K562 (cell line): ENCODE measurements at regions not wholly inside any gene's neighbourhood (a gene's known extent, or its start where the extent isn't known, plus 50 kb on each side); places are given as distances from the start of the nearest gene placed in this dataset.

Experiments used
- ATAC-seq: fragments of 200-7000 bp; cut with Tn5 transposase; 3 replicates; pipeline ENCODE4 v1.9.1; 2020; ENCODE audit warnings: moderate library complexity
- BruUV-seq: library from RNA; stranded (reverse); fragments of 400-500 nt; replicated peaks from 2 replicates; lab custom pipeline; 2021; lab: Mats Ljungman, UMichigan
- CTCF ChIA-PET: fragments of 300-600 bp; formaldehyde crosslinking; extraction: SDS; loops from one replicate; lab custom pipeline; 2021; ENCODE audit warnings: low intra/inter-chr PET ratio; lab: Yijun Ruan, JAX
- POLR2A ChIA-PET: fragments of 300-600, 350-650 bp; sonication (Branson Sonifier 250); formaldehyde crosslinking; extraction: SDS; loops from one replicate; lab custom pipeline; 2021; ENCODE audit warnings: antibody characterized with exemption, inconsistent platforms; lab: Yijun Ruan, JAX
- DNase-seq, 4 experiments: peaks; one replicate each; pipeline versions ENCODE4 v3.0.0 to v3.0.0-alpha.2; 2011 to 2018; ENCODE audit warnings: low spot score in 3 of 4, mixed read lengths in 3 of 4; ENCODE audit errors: extremely low read depth in 1 of 4
- FAIRE-seq: peaks from 2 replicates; lab custom pipeline; 2011; peaks lifted over from hg19 to GRCh38; lab: Jason Lieb, UNC
- H2AFZ ChIP-seq: 2 replicates; pipeline ENCODE4 v1.6.0; 2011; ENCODE audit warnings: low read depth, low read length, control low read depth, inconsistent platforms
- H3K27ac ChIP-seq: fragments of 200-600 bp; 3 replicates; pipeline ENCODE4 v1.8.0; 2011; ENCODE audit warnings: low read depth, mild to moderate bottlenecking, control low read depth, inconsistent platforms, low read length, moderate library complexity, mixed read lengths; ENCODE audit errors: extremely low read depth
- H3K27me3 ChIP-seq, 2 experiments: fragments of 300-600 bp in 1 of 2; 2 replicates in 1 of 2; 3 replicates in 1 of 2; pipeline versions ENCODE4 v1.6.0 to v1.8.0; 2011; ENCODE audit warnings: inconsistent platforms in 2 of 2, low read length in 2 of 2, mild to moderate bottlenecking in 1 of 2, mixed read lengths in 1 of 2, moderate library complexity in 1 of 2; ENCODE audit not compliant: control insufficient read depth in 2 of 2, insufficient read depth in 2 of 2
- H3K36me3 ChIP-seq: fragments of 300-600 bp; 3 replicates; pipeline ENCODE4 v1.8.0; 2011; ENCODE audit warnings: mild to moderate bottlenecking, low read length, inconsistent platforms; ENCODE audit not compliant: control insufficient read depth, insufficient read depth
- H3K4me1 ChIP-seq, 2 experiments: fragments of 200-600 bp in 1 of 2; replicated peaks in 1 of 2; 2 replicates in 1 of 2; 3 replicates in 1 of 2; pipeline versions ENCODE4 v1.5.1 to v1.8.0; 2011; ENCODE audit warnings: inconsistent platforms in 2 of 2, low read length in 2 of 2, mild to moderate bottlenecking in 1 of 2, mixed read lengths in 1 of 2, moderate library complexity in 1 of 2; ENCODE audit not compliant: control insufficient read depth in 2 of 2, insufficient read depth in 2 of 2
- H3K4me2 ChIP-seq: 2 replicates; pipeline ENCODE4 v1.6.1; 2011; ENCODE audit warnings: low read length, control low read depth, inconsistent platforms, mixed read lengths; ENCODE audit not compliant: insufficient read depth
- H3K4me3 ChIP-seq: fragments of 200-600 bp; sonication (generic), shearing (Covaris generic); 2 replicates; pipeline ENCODE4 v1.5.1; 2016; ENCODE audit warnings: control low read depth, inconsistent platforms
- H3K79me2 ChIP-seq: fragments of 200-600 bp; 3 replicates; pipeline ENCODE4 v1.8.0; 2011; ENCODE audit warnings: low read length, inconsistent platforms; ENCODE audit not compliant: control insufficient read depth, insufficient read depth
- H3K9ac ChIP-seq, 2 experiments: 2 replicates each; pipeline versions ENCODE4 v1.6.0 to v1.6.1; 2011; ENCODE audit warnings: low read depth in 2 of 2, low read length in 2 of 2, control low read depth in 1 of 2, inconsistent platforms in 1 of 2, mild to moderate bottlenecking in 1 of 2, mixed read lengths in 1 of 2; ENCODE audit not compliant: insufficient read depth in 1 of 2
- H3K9me1 ChIP-seq: one replicate; pipeline ENCODE4 v1.6.0; 2011; ENCODE audit warnings: inconsistent platforms, mild to moderate bottlenecking, low read length, moderate library complexity; ENCODE audit not compliant: control insufficient read depth, insufficient read depth
- H3K9me3 ChIP-seq: replicated peaks from 2 replicates; pipeline ENCODE4 v1.5.1; 2011; ENCODE audit warnings: low read depth, low read length, inconsistent platforms; ENCODE audit not compliant: control insufficient read depth, insufficient read depth
- H4K20me1 ChIP-seq: replicated peaks from 2 replicates; pipeline ENCODE4 v1.6.1; 2011; ENCODE audit warnings: low read length, inconsistent platforms, mixed read lengths; ENCODE audit not compliant: control insufficient read depth, insufficient read depth
- ARID1B ChIP-seq: fragments of 450-650 bp; IDR thresholded peaks from 2 replicates; pipeline ENCODE4 v1.6.1; 2016; ENCODE audit warnings: antibody characterized with exemption, mild to moderate bottlenecking, inconsistent platforms
- CCAR2 ChIP-seq: fragments of 200-400 bp; formaldehyde crosslinking; IDR thresholded peaks from 2 replicates; pipeline ENCODE4 v1.6.1; 2017; ENCODE audit warnings: mild to moderate bottlenecking, low read depth, low read length
- FOS ChIP-seq: IDR thresholded peaks from 3 replicates; pipeline ENCODE4 v1.6.1; 2011; ENCODE audit not compliant: insufficient read length; ENCODE audit errors: extremely low read depth
- FOXK2 ChIP-seq, 2 experiments: fragments of 450-650 bp; IDR thresholded peaks in 1 of 2; conservative IDR thresholded peaks in 1 of 2; 2 replicates each; pipeline ENCODE4 v1.6.1; 2016; ENCODE audit warnings: low read depth in 2 of 2, mild to moderate bottlenecking in 1 of 2
- ILK ChIP-seq: fragments of 450-650 bp; IDR thresholded peaks from 2 replicates; pipeline ENCODE4 v1.6.1; 2016; ENCODE audit warnings: missing genetic modification characterization, low read depth, mild to moderate bottlenecking, missing compliant biosample characterization, moderate library complexity, borderline replicate concordance
- KDM4B ChIP-seq, 2 experiments: fragments of 450-650 bp in 1 of 2; sonication (generic) in 1 of 2; IDR thresholded peaks; 2 replicates each; pipeline ENCODE4 v1.6.1; 2016 to 2017; ENCODE audit warnings: borderline replicate concordance in 2 of 2, antibody characterized with exemption in 1 of 2, low read depth in 1 of 2, mild to moderate bottlenecking in 1 of 2
- KHSRP ChIP-seq: fragments of 450-650 bp; IDR thresholded peaks from 2 replicates; pipeline ENCODE4 v1.6.1; 2017
- U2AF1 ChIP-seq: fragments of 200-400 bp; formaldehyde crosslinking; optimal IDR thresholded peaks from 2 replicates; pipeline ENCODE3; 2017; ENCODE audit warnings: mild to moderate bottlenecking, low read depth, low read length, moderate library complexity
- ZNF24 ChIP-seq: fragments of 450-650 bp; IDR thresholded peaks from 2 replicates; pipeline ENCODE4 v1.6.1; 2016
- ZNF586 ChIP-seq: fragments of 450-650 bp; formaldehyde crosslinking; conservative IDR thresholded peaks from 2 replicates; pipeline ENCODE4 v1.4.0; 2020; ENCODE audit warnings: mild to moderate bottlenecking, moderate library complexity
- WGBS: fragments of 100-300 bp; shearing (Covaris generic); methylation state at CpG from one replicate; pipeline ENCODE4 v1.1.6; 2016; ENCODE audit warnings: low coverage, mixed read lengths; ENCODE audit not compliant: insufficient coverage; ENCODE audit errors: missing lambda C conversion rate; 5-methylcytosine and 5-hydroxymethylcytosine counted together
- in situ Hi-C: fragments of 300-500 bp; cut with MboI; formaldehyde crosslinking; loops from 4 replicates; pipeline ENCODE4 v1.15.0; 2018; ENCODE audit warnings: inconsistent platforms, mixed read lengths
- intact Hi-C: fragments of 100-400 bp; cut with micrococcal nuclease; formaldehyde crosslinking; loops from 2 replicates; pipeline ENCODE4 v1.14.2; 2022
- TF ChIP-seq, protein P1 (sequence below): fragments of 250-450 bp; sonication (Bioruptor Pico); IDR thresholded peaks from 2 replicates; pipeline ENCODE4 v1.8.0; 2022; ENCODE audit warnings: moderate library complexity, mild to moderate bottlenecking, inconsistent platforms
- TF ChIP-seq, protein P2 (sequence below): fragments of 450-650 bp; IDR thresholded peaks from 2 replicates; pipeline ENCODE4 v1.6.1; 2016; ENCODE audit warnings: mild to moderate bottlenecking
- TF ChIP-seq, protein P3 (sequence below): conservative IDR thresholded peaks from 2 replicates; pipeline ENCODE4 v1.6.1; 2011; ENCODE audit warnings: low read depth, mild to moderate bottlenecking, low read length; ENCODE audit not compliant: control insufficient read depth

DNA sequence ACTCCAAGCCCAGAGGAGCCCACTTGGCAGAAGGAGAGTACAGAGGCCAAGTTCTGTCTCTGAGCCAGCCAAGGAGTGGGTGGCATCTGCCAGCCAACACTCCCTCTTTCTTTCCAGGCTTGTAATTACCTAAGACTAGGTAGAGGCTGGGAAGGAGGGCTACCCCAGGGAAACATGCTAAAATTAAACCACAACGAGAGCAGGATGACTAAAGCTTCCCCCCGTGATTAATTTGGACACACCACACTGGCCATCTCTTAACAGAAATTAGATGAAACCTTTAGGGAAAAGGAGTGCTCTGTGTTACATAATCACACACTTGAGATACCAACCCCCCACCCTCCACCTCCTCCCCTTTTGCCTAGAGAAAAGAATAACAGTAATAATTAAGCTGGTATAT lies 102.1 kb upstream of the ZC3H12A start:
- POLR2A ChIA-PET = interaction anchor here (0.5 kb wide), 1 partner anchor 247 kb away, joined by 3 read pairs; no protein-coding TSS in a partner anchor
- no peak overlapping the region for H3K9ac ChIP-seq

More for the DNA sequence above, 102.1 kb upstream of the ZC3H12A start:
- FAIRE-seq (no peak), ATAC-seq (no peak), DNase-seq (no peak)
- Histone ChIP-seq H3K36me3 (no peaks in the 10 kb centered on the region), H3K79me2 (no peaks in the 10 kb centered on the region), H3K4me1 (no peaks in the 10 kb centered on the region), H3K9me3 (no peaks in the 10 kb centered on the region), H3K27ac (no peak overlapping the region), H2AFZ (no peak overlapping the region), H3K27me3 (peaks cover 5 to 19% of the 10 kb centered on the region in 2 experiments; a peak in 2 of 5 replicates), H4K20me1 (no peaks in the 10 kb centered on the region; the same call in 1 of the 2 replicates), H3K4me2 (no peak overlapping the region), H3K9me1 (no peaks in the 10 kb centered on the region), H3K4me3 (no peak overlapping the region)
- BruUV-seq = no TSS peak
- intact Hi-C loops (no loop called here), in situ Hi-C loops (no loop called here)
- WGBS = 0% methylated on average over 2 of the region's 2 CpGs
- TF ChIP-seq U2AF1 (no peak), ZNF24 (no peak), KHSRP (no peak), ARID1B (no peak), FOXK2 (conservative IDR thresholded peaks at IDR 0.05 in 1 of 2, IDR thresholded peaks at IDR 0.05 in 1 of 2; ENCODE audit: low read depth in 2 of 2) (no peak), KDM4B (IDR thresholded peaks at IDR 0.05; ENCODE audit: borderline replicate concordance in 2 of 2, low read depth in 1 of 2) (no peak), ILK (tag) (no peak), CCAR2 (no peak), FOS (no peak), ZNF586 (CRISPR knock-in tag) (no peak)
- TF ChIP-seq, protein P1, sequence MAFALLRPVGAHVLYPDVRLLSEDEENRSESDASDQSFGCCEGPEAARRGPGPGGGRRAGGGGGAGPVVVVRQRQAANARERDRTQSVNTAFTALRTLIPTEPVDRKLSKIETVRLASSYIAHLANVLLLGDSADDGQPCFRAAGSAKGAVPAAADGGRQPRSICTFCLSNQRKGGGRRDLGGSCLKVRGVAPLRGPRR = no peak
- TF ChIP-seq, protein P2, sequence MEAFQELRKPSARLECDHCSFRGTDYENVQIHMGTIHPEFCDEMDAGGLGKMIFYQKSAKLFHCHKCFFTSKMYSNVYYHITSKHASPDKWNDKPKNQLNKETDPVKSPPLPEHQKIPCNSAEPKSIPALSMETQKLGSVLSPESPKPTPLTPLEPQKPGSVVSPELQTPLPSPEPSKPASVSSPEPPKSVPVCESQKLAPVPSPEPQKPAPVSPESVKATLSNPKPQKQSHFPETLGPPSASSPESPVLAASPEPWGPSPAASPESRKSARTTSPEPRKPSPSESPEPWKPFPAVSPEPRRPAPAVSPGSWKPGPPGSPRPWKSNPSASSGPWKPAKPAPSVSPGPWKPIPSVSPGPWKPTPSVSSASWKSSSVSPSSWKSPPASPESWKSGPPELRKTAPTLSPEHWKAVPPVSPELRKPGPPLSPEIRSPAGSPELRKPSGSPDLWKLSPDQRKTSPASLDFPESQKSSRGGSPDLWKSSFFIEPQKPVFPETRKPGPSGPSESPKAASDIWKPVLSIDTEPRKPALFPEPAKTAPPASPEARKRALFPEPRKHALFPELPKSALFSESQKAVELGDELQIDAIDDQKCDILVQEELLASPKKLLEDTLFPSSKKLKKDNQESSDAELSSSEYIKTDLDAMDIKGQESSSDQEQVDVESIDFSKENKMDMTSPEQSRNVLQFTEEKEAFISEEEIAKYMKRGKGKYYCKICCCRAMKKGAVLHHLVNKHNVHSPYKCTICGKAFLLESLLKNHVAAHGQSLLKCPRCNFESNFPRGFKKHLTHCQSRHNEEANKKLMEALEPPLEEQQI = no peak
- TF ChIP-seq, protein P3, sequence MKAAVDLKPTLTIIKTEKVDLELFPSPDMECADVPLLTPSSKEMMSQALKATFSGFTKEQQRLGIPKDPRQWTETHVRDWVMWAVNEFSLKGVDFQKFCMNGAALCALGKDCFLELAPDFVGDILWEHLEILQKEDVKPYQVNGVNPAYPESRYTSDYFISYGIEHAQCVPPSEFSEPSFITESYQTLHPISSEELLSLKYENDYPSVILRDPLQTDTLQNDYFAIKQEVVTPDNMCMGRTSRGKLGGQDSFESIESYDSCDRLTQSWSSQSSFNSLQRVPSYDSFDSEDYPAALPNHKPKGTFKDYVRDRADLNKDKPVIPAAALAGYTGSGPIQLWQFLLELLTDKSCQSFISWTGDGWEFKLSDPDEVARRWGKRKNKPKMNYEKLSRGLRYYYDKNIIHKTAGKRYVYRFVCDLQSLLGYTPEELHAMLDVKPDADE = no peak
- CTCF ChIA-PET = no interaction called here
